Small intestine (tissue), 7 donors: ENCODE measurements at regions not wholly inside any gene's neighbourhood (a gene's known extent, or its start where the extent isn't known, plus 50 kb on each side); places are given as distances from the start of the nearest gene placed in this dataset.
A peak's percentile ranks its signal among the peaks of the same experiment; 100 is the strongest.

ENCODE experiments used
- DNase-seq, 2 donors: peaks; one replicate each; pipeline versions ENCODE4 v3.0.0 to v3.0.0-alpha.2; 2013
- FAIRE-seq: peaks from 2 replicates; lab custom pipeline; 2012; peaks lifted over from hg19 to GRCh38; lab: Jason Lieb, UNC
- H3K27ac ChIP-seq, 3 donors: one replicate each; pipeline ENCODE4 v1.5.1; 2013; ENCODE audit warnings: low read length in 2 of 3, mild to moderate bottlenecking in 2 of 3, control low read depth in 1 of 3, inconsistent platforms in 1 of 3, low read depth in 1 of 3, moderate library complexity in 1 of 3
- H3K27me3 ChIP-seq, 3 donors: one replicate each; pipeline ENCODE4 v1.6.1; 2013; ENCODE audit warnings: low read length in 3 of 3, inconsistent platforms in 1 of 3; ENCODE audit not compliant: control insufficient read depth in 3 of 3, insufficient read depth in 3 of 3
- H3K36me3 ChIP-seq, 3 donors: one replicate each; pipeline ENCODE4 v1.6.1; 2013; ENCODE audit warnings: low read length in 3 of 3, inconsistent platforms in 1 of 3, low read depth in 1 of 3, mild to moderate bottlenecking in 1 of 3, moderate library complexity in 1 of 3; ENCODE audit not compliant: control insufficient read depth in 3 of 3, insufficient read depth in 2 of 3
- H3K4me1 ChIP-seq, 3 donors: one replicate each; pipeline ENCODE4 v1.6.1; 2013; ENCODE audit warnings: low read length in 2 of 3, inconsistent platforms in 1 of 3, low read depth in 1 of 3, mild to moderate bottlenecking in 1 of 3, moderate library complexity in 1 of 3; ENCODE audit not compliant: control insufficient read depth in 3 of 3, insufficient read depth in 2 of 3
- H3K4me3 ChIP-seq, 3 donors: one replicate each; pipeline ENCODE4 v1.5.1; 2013; ENCODE audit warnings: low read length in 3 of 3, control low read depth in 1 of 3, inconsistent platforms in 1 of 3, low read depth in 1 of 3, mild to moderate bottlenecking in 1 of 3, moderate library complexity in 1 of 3
- H3K9me3 ChIP-seq, 2 donors: one replicate each; pipeline ENCODE4 v1.6.1; 2013; ENCODE audit warnings: low read depth in 1 of 2, low read length in 1 of 2; ENCODE audit not compliant: control insufficient read depth in 2 of 2, insufficient read depth in 1 of 2
- WGBS, 3 donors: extraction: QIAGEN DNeasy Blood & Tissue Kit; methylation state at CpG; one replicate each; pipeline ENCODE4 v1.1.7; 2013; 5-methylcytosine and 5-hydroxymethylcytosine counted together
- donor health status: healthy with polysubstance abuse.
- donor health status: control.
- donor health status: control.
- donor health status: Bipolar disorder and iron deficiency.
- donor health status: healthy.

GRCh38 chr17:27985306-27985705 lies 57.2 kb upstream of the NLK start:
- 27 to 50% (median 34%) methylated on average over 7 of the region's 7 CpGs for WGBS, 3 donors
- H3K4me1 ChIP-seq = peaks cover 1 to 13% (median 2%) of the 10 kb centered on the region in 3 donors
- no peaks in the 10 kb centered on the region for H3K36me3 ChIP-seq
- no peak overlapping the region for H3K27ac ChIP-seq
- DNase-seq (no peak), FAIRE-seq (no peak)
- no peak overlapping the region for H3K4me3 ChIP-seq
- no peaks in the 10 kb centered on the region for H3K9me3 ChIP-seq
- no peaks in the 10 kb centered on the region for H3K27me3 ChIP-seq

GRCh38 chr17:27985736-27986399 lies 56.6 kb upstream of the NLK start:
- peak overlapping the region in 1 of 3 donors; percentile 46 for H3K27ac ChIP-seq
- H3K4me1 ChIP-seq = peaks cover 1 to 13% (median 2%) of the 10 kb centered on the region in 3 donors
- 65 to 75% (median 68%) methylated on average over 3 of the region's 3 CpGs for WGBS, 3 donors
- FAIRE-seq (no peak), DNase-seq (no peak)
- no peaks in the 10 kb centered on the region for H3K27me3 ChIP-seq
- H3K4me3 ChIP-seq = no peak overlapping the region
- H3K9me3 ChIP-seq = no peaks in the 10 kb centered on the region
- H3K36me3 ChIP-seq = no peaks in the 10 kb centered on the region

DNA sequence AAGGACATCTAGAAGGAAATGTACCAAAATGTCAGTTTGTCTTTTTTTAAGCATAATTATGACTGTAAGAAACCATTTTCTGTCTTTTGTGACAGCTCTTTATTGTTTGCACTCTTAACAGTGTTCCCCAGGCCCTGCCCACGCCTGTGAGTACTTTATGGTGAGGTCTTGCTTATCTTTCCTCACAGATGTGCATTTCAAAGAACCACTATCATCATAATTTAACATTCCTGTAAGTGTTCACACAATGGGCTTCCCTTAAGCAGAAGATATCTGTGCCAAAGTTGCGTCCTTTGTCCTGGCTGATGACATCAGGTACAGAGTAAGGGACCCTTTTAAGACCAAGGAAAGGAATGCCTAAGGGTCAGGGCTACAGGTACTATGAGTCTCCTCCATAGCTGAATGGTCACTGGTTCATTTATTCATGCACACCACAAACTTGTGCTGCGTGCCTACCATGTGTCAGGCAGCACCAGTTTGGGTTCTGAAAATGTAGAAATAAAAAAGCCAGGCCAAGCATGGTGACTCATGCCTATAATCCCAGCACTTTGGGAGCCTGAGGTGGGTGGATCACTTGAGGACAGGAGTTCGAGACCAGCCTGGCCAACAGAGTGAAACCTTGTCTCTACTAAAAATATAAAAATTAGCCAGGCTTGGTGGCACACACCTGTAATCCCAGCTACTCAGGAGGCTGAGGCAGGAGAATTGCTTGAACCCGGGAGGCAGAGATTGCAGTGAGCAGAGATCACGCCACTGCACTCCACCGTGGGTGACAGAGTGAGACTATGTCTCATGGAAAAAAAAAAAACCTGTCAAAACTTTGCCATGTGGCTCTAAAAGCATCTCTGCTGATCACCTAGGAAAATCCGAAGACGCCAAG lies 55.4 kb upstream of the NLK start:
- no peak for DNase-seq
- H3K27ac ChIP-seq = no peak overlapping the region

DNA sequence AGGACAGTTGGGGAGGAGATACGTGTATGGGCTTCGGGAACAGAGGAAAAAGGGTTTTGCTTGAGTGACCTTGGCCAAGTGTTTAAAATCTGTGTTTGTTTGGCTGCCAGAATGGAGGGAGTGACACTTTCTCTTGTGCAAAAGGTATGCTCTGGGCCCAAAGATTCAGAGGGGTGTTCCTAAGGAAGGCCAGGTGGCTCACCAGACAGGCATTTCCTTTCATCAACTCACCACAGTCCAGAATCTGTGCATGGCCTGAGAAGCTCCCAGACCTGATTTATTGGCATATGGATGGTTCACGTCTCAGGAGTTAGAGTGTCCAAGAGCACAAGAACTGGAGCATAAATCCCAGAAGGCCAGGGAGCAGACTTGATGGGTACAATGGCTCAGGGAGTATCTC lies 53.4 kb upstream of the NLK start:
- Histone ChIP-seq H3K27me3 (no peaks in the 10 kb centered on the region), H3K9me3 (no peaks in the 10 kb centered on the region), H3K27ac (no peak overlapping the region), H3K4me1 (no peaks in the 10 kb centered on the region), H3K4me3 (no peak overlapping the region), H3K36me3 (no peaks in the 10 kb centered on the region)
- 83 to 95% (median 86%) methylated on average over 3 of the region's 3 CpGs for WGBS, 3 donors
- DNase-seq = no peak
- no peak for FAIRE-seq

More for the DNA sequence above, 55.4 kb upstream of the NLK start:
- 79 to 82% (median 81%) methylated on average over 9 of the region's 9 CpGs for WGBS, 3 donors
- no peak overlapping the region for H3K4me3 ChIP-seq
- H3K27me3 ChIP-seq = no peaks in the 10 kb centered on the region
- no peaks in the 10 kb centered on the region for H3K36me3 ChIP-seq
- no peaks in the 10 kb centered on the region for H3K9me3 ChIP-seq
- FAIRE-seq = no peak
- H3K4me1 ChIP-seq = peaks cover 1 to 13% (median 2%) of the 10 kb centered on the region in 3 donors

- H3K27me3 ChIP-seq = no peaks in the 10 kb centered on the region
- H3K27ac ChIP-seq = no peak overlapping the region
- H3K4me3 ChIP-seq = no peak overlapping the region
- DNase-seq (peak in 1 of 2 donors; percentile 63), FAIRE-seq (no peak)
- no peaks in the 10 kb centered on the region for H3K9me3 ChIP-seq
- 37 to 82% (median 74%) methylated on average over 2 of the region's 2 CpGs for WGBS, 3 donors
- H3K4me1 ChIP-seq = no peaks in the 10 kb centered on the region
- H3K36me3 ChIP-seq = no peaks in the 10 kb centered on the region
Measured at GRCh38 chr17:27990100-27990499, 52.4 kb upstream of the NLK start.

GRCh38 chr17:27990979-27991378 lies 51.5 kb upstream of the NLK start:
- Histone ChIP-seq H3K4me3 (no peak overlapping the region), H3K36me3 (no peaks in the 10 kb centered on the region), H3K27me3 (peaks cover 0 to under 1% (median 0%) of the 10 kb centered on the region in 3 donors), H3K9me3 (no peaks in the 10 kb centered on the region), H3K27ac (no peak overlapping the region), H3K4me1 (no peaks in the 10 kb centered on the region)
- 87 to 97% (median 92%) methylated on average over 5 of the region's 5 CpGs for WGBS, 3 donors
- DNase-seq (no peak), FAIRE-seq (no peak)

DNA sequence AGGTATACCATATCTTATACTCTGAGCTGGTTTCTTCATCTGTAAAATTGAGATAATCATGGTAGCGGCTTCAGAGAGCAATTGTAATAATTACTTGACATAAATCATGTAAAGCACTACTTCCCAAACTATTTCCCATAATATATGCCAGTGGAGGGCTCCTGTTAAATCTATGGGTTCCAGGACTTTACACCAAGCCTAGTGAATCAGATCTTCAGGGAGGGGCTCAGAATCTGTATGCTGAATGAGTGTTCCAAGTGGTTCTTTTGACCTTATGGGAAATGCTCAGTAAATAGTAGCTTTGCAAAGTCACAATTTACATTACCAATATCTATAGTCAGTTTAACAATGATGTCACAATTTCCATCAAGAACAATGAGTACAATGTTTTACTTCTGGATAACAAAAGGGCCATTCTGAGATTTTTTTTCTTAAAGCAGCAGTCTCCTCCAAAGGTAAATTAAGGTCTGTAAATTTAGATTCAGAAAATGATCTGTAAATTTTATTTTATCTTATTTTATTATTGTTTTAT lies 50.9 kb upstream of the NLK start:
- FAIRE-seq (no peak), DNase-seq (no peak)
- Histone ChIP-seq H3K27me3 (peaks cover 0 to 4% (median 2%) of the 10 kb centered on the region in 3 donors), H3K36me3 (no peaks in the 10 kb centered on the region), H3K9me3 (no peaks in the 10 kb centered on the region), H3K4me1 (no peaks in the 10 kb centered on the region), H3K27ac (no peak overlapping the region), H3K4me3 (no peak overlapping the region)
- WGBS, 3 donors = 94 to 97% (median 94%) methylated on average over 1 of the region's 1 CpG
